Superior temporal gyrus (tissue), 1 donor: ENCODE measurements at regions not wholly inside any gene's neighbourhood (a gene's known extent, or its start where the extent isn't known, plus 50 kb on each side); places are given as distances from the start of the nearest gene placed in this dataset.
"Not testable (repeated sequence)": the region's sequence is repeated elsewhere in the genome, so short reads cannot be mapped to it uniquely, and the experiment has no call there.

ENCODE experiments used
- DNase-seq: peaks from one replicate; pipeline ENCODE4 v3.0.0-alpha.2; 2016; ENCODE audit errors: extremely low spot score

GRCh38 chr12:75760573-75761294, 249.3 kb upstream of the KRR1 start:
- no peak for DNase-seq

GRCh38 chr12:75759842-75760572, 248.6 kb upstream of the KRR1 start:
- no peak for DNase-seq

GRCh38 chr12:75759196-75759595, 247.8 kb upstream of the KRR1 start:
- no peak for DNase-seq

- no peak for DNase-seq
Measured at GRCh38 chr12:75756771-75757170, 245.4 kb upstream of the KRR1 start.

DNA sequence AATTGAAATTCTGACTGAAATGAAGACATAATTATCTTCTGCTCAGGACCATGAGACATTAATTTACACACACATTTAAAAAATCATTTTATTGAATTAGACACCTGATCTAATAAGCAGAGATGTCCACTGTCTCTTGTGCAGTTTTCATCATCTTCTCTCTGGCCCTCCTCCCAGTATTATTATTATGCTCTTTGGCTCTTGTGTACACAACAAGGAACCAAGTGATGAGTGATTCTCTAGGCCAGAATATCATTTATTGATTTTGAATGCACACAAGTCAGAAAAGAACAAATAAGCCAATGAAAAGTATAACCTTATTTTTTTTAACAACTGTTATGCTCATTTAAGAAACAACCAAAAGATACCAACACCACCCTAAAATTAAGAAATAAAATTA, 244.7 kb upstream of the KRR1 start:
- DNase-seq, result no peak

DNA sequence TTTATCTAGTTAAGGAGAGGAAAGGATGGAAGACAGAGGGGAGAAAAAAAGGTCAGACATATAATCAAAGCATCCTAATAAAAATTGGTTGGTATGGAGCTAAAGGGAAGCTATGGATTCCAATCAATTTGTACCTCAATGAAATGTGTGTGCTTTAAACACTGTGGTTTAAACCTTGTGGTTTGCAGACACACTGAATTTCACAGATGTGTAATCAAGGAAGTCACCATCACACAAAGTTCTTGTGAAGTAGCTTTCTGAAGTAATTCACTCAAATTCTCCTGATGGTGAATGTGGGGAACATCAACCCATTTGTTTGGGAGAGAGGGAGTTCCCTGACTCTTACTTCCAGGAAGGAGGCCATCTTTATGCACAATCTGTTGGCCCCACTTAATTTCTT, 243.3 kb upstream of the KRR1 start:
- no peak for DNase-seq

DNA sequence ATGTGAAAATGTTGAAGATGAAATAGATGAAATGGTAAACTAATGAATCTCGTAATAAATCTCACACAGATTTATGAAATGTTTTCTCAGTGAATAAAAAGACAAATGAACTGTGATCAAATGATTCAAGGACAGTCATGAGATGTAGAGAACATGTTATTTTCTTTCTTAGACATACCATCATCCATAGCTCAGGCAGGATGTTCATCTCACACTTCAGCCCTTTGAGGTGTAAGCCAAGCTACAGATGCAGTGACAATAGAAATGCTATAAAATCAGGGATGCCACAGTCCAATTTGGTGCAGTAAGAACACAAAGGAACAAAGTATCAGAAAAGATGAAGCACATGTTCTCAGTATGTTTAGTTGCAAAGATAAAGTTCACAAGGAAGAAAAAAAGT, 242.7 kb upstream of the KRR1 start:
- no peak for DNase-seq

DNA sequence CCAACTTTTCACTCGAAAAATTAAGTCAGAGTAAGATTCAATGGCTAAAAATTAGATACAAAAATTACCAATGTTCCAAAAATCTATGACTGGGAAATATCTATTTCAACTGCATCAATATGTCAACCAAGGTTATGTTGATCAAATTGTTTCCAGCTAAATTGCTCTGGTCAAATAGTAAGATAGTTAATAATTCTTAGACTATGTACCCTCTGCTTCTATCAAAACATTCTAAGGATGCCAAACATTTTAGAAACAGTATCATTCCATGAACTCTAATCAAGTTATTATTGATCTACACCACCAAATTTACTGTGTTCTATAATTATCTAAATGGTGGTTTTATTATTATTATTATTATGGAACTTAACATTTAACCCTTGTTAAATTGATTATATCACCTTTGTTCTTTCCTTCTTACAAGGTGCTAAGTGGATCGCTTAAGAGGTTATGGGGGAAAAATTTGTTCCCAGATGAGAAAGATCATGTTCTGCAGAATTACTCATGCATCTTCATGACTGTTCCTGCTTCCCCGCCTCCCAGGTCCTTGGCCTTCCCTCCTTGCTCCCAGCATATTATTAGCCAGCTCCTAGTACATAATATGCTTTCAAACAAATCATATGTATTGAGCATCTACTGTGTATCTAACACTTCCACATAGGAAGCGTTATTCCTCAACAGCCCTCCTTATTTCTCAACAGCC, 240.5 kb upstream of the KRR1 start:
- DNase-seq, result no peak

DNA sequence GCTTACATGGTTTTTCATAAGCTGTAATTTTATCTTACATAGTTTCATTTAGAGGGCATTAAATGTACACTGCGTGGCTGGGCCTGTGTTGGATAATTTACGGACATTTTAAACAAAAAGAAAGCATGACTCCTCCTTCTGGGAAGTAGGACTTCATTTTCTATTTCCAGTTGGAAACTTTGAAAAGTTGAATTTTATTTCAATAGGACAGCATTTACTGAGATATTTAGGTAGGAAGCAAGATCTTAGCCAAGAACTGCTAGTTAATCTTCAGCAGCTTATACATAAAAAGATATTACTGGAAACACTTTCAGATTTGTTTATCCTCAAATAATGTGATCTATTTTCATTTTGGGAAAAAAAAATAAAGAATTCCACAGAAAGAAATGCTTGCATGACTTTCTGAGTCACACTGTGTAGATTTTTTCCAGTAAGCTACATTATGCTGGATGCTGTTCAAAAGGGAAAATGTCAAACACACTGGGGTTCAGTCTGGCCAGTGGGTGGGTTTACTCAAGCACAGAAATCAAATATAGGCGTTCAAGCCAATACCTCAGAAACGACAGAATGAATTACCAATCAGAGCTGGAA, 239.4 kb upstream of the KRR1 start:
- DNase-seq, result no peak

- DNase-seq, result not testable (repeated sequence)
Measured at GRCh38 chr12:75748990-75749389, 237.6 kb upstream of the KRR1 start.

GRCh38 chr12:75748136-75748535, 236.7 kb upstream of the KRR1 start:
- no peak for DNase-seq

- DNase-seq, result no peak
Measured at GRCh38 chr12:75747572-75748021, 236.2 kb upstream of the KRR1 start.

GRCh38 chr12:75746621-75747020, 235.2 kb upstream of the KRR1 start:
- no peak for DNase-seq

- DNase-seq, result no peak
Measured at GRCh38 chr12:75744607-75745256, 233.3 kb upstream of the KRR1 start.

GRCh38 chr12:75742961-75743360, 231.6 kb upstream of the KRR1 start:
- no peak for DNase-seq

DNA sequence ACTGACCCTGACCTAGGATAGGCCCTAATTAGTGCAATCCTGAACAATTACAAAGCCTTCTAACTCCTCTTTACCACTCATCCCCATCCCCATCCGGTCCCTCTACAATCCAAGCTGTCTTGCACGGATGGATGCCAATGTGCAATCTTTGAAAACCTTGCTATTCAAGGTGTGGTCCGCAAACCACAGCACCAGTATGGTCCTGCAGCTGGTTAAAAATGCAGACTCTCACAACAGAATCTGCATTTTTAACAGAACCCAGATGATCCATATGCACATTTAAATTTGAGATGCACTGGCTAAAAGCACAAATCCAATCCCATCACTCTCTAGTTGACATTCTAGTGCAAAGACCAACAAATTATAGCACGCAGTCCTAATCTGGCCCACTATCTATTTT, 230.6 kb upstream of the KRR1 start:
- DNase-seq, result no peak

GRCh38 chr12:75739912-75740311, 228.5 kb upstream of the KRR1 start:
- no peak for DNase-seq

DNA sequence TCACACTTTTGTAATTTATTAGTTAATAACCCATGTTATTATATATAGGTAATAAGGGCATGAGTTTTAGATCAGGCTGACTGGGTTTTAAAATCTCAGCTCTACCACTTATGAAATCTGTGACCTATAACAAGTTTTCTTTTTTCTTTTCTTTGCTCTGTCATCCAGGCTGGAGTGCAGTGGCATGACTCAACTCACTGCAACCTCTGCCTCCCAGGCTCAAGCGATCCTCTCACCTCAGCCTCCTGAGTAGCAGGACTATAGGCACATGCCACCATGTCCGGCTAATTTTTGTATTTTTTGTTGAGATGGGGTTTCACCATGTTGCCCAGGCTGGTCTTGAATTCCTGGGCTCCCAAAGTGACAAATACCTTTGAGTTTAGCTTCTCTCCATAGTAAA, 227.7 kb upstream of the KRR1 start:
- not testable (repeated sequence) for DNase-seq

DNA sequence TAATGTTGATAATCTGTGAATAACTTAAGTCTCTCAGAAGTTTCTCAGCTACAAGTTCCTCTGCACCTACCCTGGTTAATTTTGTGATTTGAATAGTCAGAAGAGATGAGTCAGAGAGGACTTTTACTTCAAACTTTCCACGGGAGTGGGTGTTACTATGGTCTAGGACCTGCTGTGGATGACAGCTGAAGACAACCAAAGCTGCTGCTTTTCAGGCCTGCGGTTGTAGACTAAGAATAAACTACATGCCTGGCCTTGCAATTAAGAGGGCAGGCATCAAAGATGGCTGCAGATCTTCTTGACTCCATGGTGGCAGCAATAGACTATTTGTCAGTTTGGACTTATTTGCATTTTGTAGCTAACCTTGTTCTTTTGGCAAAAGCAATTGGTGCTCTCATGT, 227.1 kb upstream of the KRR1 start:
- no peak for DNase-seq

GRCh38 chr12:75735853-75736252, 224.4 kb upstream of the KRR1 start:
- no peak for DNase-seq

DNA sequence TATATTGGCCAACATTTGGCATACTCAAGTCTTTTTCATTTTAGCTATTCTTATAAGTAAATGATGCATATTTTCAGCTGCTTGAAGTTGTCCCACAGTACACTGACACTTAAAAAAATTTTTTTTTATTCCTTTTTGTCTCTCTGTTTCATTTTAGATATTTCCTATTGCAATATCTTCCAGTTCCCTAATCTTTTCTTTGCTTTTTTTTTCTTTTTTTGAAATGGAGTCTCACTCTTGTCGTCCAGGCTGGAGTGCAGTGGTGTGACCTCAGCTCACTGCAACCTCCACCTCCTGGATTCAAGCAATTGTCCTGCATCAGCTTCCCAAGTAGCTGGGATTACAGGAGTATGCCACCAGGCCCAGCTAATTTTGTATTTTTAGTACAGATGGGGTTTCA, 217.4 kb upstream of the KRR1 start:
- no peak for DNase-seq

DNA sequence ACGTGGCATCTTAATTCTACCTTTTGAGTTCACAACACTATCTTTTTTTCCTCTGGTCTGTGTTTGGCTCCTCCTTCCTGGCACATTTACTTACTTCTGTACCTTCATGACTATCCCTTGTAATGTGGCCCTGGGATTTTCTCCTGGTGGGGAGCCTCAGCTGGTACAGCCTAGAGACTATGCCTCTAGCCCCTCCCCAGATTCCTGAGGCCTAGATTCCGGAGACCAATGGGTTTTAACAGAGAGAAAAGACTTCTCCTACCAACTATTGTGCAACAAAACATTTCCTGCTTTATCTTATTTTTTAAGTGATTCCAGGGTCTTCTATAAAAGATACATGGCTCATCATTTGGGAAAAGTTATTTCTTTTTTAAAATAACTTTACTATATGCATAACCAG, 216.2 kb upstream of the KRR1 start:
- no peak for DNase-seq
